H9 (cell line): ENCODE measurements at regions not wholly inside any gene's neighbourhood (a gene's known extent, or its start where the extent isn't known, plus 50 kb on each side); places are given as distances from the start of the nearest gene placed in this dataset.

Experiments used
- DNase-seq: peaks from one replicate; pipeline ENCODE4 v3.0.0-alpha.2; 2017
- H2AFZ ChIP-seq: one replicate; pipeline ENCODE4 v1.6.1; 2013; ENCODE audit warnings: mild to moderate bottlenecking, low read length, control low read depth, moderate library complexity
- H2AK5ac ChIP-seq: 2 replicates; pipeline ENCODE4 v1.6.1; 2013; ENCODE audit warnings: low read length, control low read depth, mixed read lengths; ENCODE audit not compliant: insufficient read length
- H2BK120ac ChIP-seq: one replicate; pipeline ENCODE4 v1.6.1; 2013; ENCODE audit warnings: low read depth, mild to moderate bottlenecking, low read length, control low read depth, inconsistent platforms; ENCODE audit not compliant: poor library complexity, severe bottlenecking
- H2BK12ac ChIP-seq: 2 replicates; pipeline ENCODE4 v1.6.1; 2013; ENCODE audit warnings: low read length, control low read depth, mixed read lengths, low read depth; ENCODE audit not compliant: insufficient read length
- H2BK15ac ChIP-seq: 2 replicates; pipeline ENCODE4 v1.6.1; 2013; ENCODE audit warnings: low read depth, low read length, control low read depth
- H2BK20ac ChIP-seq: one replicate; pipeline ENCODE4 v1.6.1; 2013; ENCODE audit warnings: low read depth, mild to moderate bottlenecking, low read length, control low read depth, inconsistent platforms; ENCODE audit not compliant: poor library complexity, severe bottlenecking
- H2BK5ac ChIP-seq: 2 replicates; pipeline ENCODE4 v1.6.1; 2013; ENCODE audit warnings: low read length, control low read depth, mixed read lengths; ENCODE audit not compliant: insufficient read length
- H3K14ac ChIP-seq: 2 replicates; pipeline ENCODE4 v1.6.1; 2013; ENCODE audit warnings: low read length, control low read depth; ENCODE audit not compliant: insufficient read depth
- H3K18ac ChIP-seq: 2 replicates; pipeline ENCODE4 v1.6.1; 2013; ENCODE audit warnings: low read depth, mild to moderate bottlenecking, mixed read lengths, low read length, control low read depth; ENCODE audit not compliant: insufficient read length
- H3K23ac ChIP-seq: 2 replicates; pipeline ENCODE4 v1.6.1; 2013; ENCODE audit warnings: low read length, control low read depth, mixed read lengths, low read depth; ENCODE audit not compliant: insufficient read length
- H3K23me2 ChIP-seq: 2 replicates; pipeline ENCODE4 v1.6.1; 2013; ENCODE audit warnings: low read depth, mild to moderate bottlenecking, mixed read lengths, low read length, control low read depth; ENCODE audit not compliant: insufficient read length, poor library complexity, severe bottlenecking
- H3K27ac ChIP-seq: 2 replicates; pipeline ENCODE4 v1.5.1; 2013; ENCODE audit warnings: low read length, control low read depth, mixed read lengths, low read depth; ENCODE audit not compliant: insufficient read length
- H3K27me3 ChIP-seq: 2 replicates; pipeline ENCODE4 v1.6.1; 2013; ENCODE audit warnings: low read length, control low read depth, inconsistent platforms; ENCODE audit not compliant: insufficient read depth
- H3K4ac ChIP-seq: 2 replicates; pipeline ENCODE4 v1.6.1; 2013; ENCODE audit warnings: low read depth, mild to moderate bottlenecking, control low read depth, inconsistent platforms, low read length, moderate library complexity
- H3K4me1 ChIP-seq: 2 replicates; pipeline ENCODE4 v1.6.1; 2013; ENCODE audit warnings: low read length, control low read depth, inconsistent platforms; ENCODE audit not compliant: insufficient read depth
- H3K4me2 ChIP-seq: 2 replicates; pipeline ENCODE4 v1.6.1; 2013; ENCODE audit warnings: low read length, control low read depth, mixed read lengths; ENCODE audit not compliant: insufficient read length, insufficient read depth
- H3K56ac ChIP-seq: 2 replicates; pipeline ENCODE4 v1.6.1; 2013; ENCODE audit warnings: low read depth, mild to moderate bottlenecking, mixed read lengths, low read length, control low read depth; ENCODE audit not compliant: insufficient read length
- H3K79me1 ChIP-seq: 2 replicates; pipeline ENCODE4 v1.6.1; 2013; ENCODE audit warnings: low read depth, mild to moderate bottlenecking, moderate library complexity, low read length, control low read depth, inconsistent platforms; ENCODE audit not compliant: insufficient read depth, poor library complexity, severe bottlenecking
- H3K79me2 ChIP-seq: 2 replicates; pipeline ENCODE4 v1.6.1; 2013; ENCODE audit warnings: low read length, control low read depth, inconsistent platforms; ENCODE audit not compliant: insufficient read depth
- H3K9ac ChIP-seq: 2 replicates; pipeline ENCODE4 v1.6.1; 2013; ENCODE audit warnings: low read length, control low read depth, mixed read lengths; ENCODE audit not compliant: insufficient read length; ENCODE audit errors: extremely low read depth
- H3K9me3 ChIP-seq: one replicate; pipeline ENCODE4 v1.6.1; 2013; ENCODE audit warnings: low read depth, low read length, inconsistent platforms; ENCODE audit not compliant: control insufficient read depth
- H3T11ph ChIP-seq: one replicate; pipeline ENCODE4 v1.6.1; 2013; ENCODE audit warnings: mild to moderate bottlenecking, low read length, control low read depth, inconsistent platforms
- H4K20me1 ChIP-seq: one replicate; pipeline ENCODE4 v1.6.1; 2013; ENCODE audit not compliant: control insufficient read depth, insufficient read length, insufficient read depth
- H4K5ac ChIP-seq: 2 replicates; pipeline ENCODE4 v1.6.1; 2013; ENCODE audit warnings: low read depth, mild to moderate bottlenecking, mixed read lengths, low read length, control low read depth; ENCODE audit not compliant: insufficient read length
- H4K8ac ChIP-seq: replicated peaks from 2 replicates; pipeline ENCODE4 v1.6.1; 2013; ENCODE audit warnings: low read length, control low read depth, mixed read lengths, low read depth; ENCODE audit not compliant: insufficient read length
- H4K91ac ChIP-seq: 2 replicates; pipeline ENCODE4 v1.6.1; 2013; ENCODE audit warnings: low read depth, mild to moderate bottlenecking, moderate library complexity, mixed read lengths, low read length, control low read depth; ENCODE audit not compliant: insufficient read length
- H3K27ac Mint-ChIP-seq, 3 experiments: 2 replicates in 2 of 3; 3 replicates in 1 of 3; pipeline ENCODE4 v1.8.0; 2020 to 2021; ENCODE audit warnings: mixed read lengths in 3 of 3, mild to moderate bottlenecking in 1 of 3, moderate library complexity in 1 of 3
- H3K27me3 Mint-ChIP-seq: 2 replicates; pipeline ENCODE4 v1.8.0; 2021; ENCODE audit warnings: low read depth, mild to moderate bottlenecking, moderate library complexity, mixed read lengths
- H3K36me3 Mint-ChIP-seq, 3 experiments: 2 replicates in 2 of 3; 3 replicates in 1 of 3; pipeline ENCODE4 v1.8.0; 2020 to 2021; ENCODE audit warnings: low read depth in 3 of 3, mixed read lengths in 3 of 3; ENCODE audit not compliant: insufficient read depth in 1 of 3
- H3K4me1 Mint-ChIP-seq, 2 experiments: 2 replicates each; pipeline ENCODE4 v1.8.0; 2020; ENCODE audit warnings: mixed read lengths in 2 of 2
- H3K4me3 Mint-ChIP-seq, 2 experiments: 2 replicates in 1 of 2; 3 replicates in 1 of 2; pipeline ENCODE4 v1.8.0; 2020 to 2021; ENCODE audit warnings: mild to moderate bottlenecking in 2 of 2, mixed read lengths in 2 of 2, moderate library complexity in 1 of 2
- H3K9me3 Mint-ChIP-seq, 2 experiments: 2 replicates in 1 of 2; 3 replicates in 1 of 2; pipeline ENCODE4 v1.8.0; 2020; ENCODE audit warnings: mild to moderate bottlenecking in 2 of 2, mixed read lengths in 2 of 2, moderate library complexity in 1 of 2
- WGBS: extraction: QIAGEN DNeasy Blood & Tissue Kit; methylation state at CpG from one replicate; pipeline ENCODE4 v1.1.7; 2013; ENCODE audit warnings: missing lambda C conversion rate, low lambda C conversion rate, mixed read lengths; ENCODE audit not compliant: insufficient read length; ENCODE audit errors: extremely low coverage; 5-methylcytosine and 5-hydroxymethylcytosine counted together
- TF ChIP-seq, protein P1 (sequence below): fragments of 200-600 bp; sonication (generic); conservative IDR thresholded peaks from 3 replicates; pipeline ENCODE4 v1.8.0; 2021; ENCODE audit warnings: antibody characterized with exemption, mild to moderate bottlenecking

GRCh38 chr6:84317463-84317862 lies 90.0 kb upstream of the CEP162 start:
- H3K56ac ChIP-seq = no peak overlapping the region
- no peak overlapping the region for H3T11ph ChIP-seq
- H3K4me3 Mint-ChIP-seq = no peak overlapping the region
- H3K27ac ChIP-seq = no peak overlapping the region
- H3K27ac Mint-ChIP-seq = no peak overlapping the region
- H3K23me2 ChIP-seq = no peaks in the 10 kb centered on the region
- no peak overlapping the region for H3K4ac ChIP-seq
- no peak overlapping the region for H2BK20ac ChIP-seq
- no peak overlapping the region for H2BK5ac ChIP-seq
- H3K4me1 ChIP-seq = no peaks in the 10 kb centered on the region
- no peak overlapping the region for H2AK5ac ChIP-seq
- H3K79me1 ChIP-seq = no peaks in the 10 kb centered on the region
- no peak overlapping the region for H3K14ac ChIP-seq
- H3K27me3 Mint-ChIP-seq = no peaks in the 10 kb centered on the region
- no peak overlapping the region for H3K4me2 ChIP-seq
- no peaks in the 10 kb centered on the region for H4K20me1 ChIP-seq
- H2AFZ ChIP-seq = no peak overlapping the region
- H2BK12ac ChIP-seq = no peak overlapping the region
- H3K9ac ChIP-seq = no peak overlapping the region
- H3K18ac ChIP-seq = no peak overlapping the region
- no peak overlapping the region for H2BK15ac ChIP-seq
- no peak overlapping the region for H3K23ac ChIP-seq
- H3K36me3 Mint-ChIP-seq = no peaks in the 10 kb centered on the region
- no peaks in the 10 kb centered on the region for H3K79me2 ChIP-seq
- H4K91ac ChIP-seq = no peak overlapping the region
- H3K9me3 Mint-ChIP-seq = no peaks in the 10 kb centered on the region; a peak in 1 of 5 replicates
- TF ChIP-seq, protein P1, sequence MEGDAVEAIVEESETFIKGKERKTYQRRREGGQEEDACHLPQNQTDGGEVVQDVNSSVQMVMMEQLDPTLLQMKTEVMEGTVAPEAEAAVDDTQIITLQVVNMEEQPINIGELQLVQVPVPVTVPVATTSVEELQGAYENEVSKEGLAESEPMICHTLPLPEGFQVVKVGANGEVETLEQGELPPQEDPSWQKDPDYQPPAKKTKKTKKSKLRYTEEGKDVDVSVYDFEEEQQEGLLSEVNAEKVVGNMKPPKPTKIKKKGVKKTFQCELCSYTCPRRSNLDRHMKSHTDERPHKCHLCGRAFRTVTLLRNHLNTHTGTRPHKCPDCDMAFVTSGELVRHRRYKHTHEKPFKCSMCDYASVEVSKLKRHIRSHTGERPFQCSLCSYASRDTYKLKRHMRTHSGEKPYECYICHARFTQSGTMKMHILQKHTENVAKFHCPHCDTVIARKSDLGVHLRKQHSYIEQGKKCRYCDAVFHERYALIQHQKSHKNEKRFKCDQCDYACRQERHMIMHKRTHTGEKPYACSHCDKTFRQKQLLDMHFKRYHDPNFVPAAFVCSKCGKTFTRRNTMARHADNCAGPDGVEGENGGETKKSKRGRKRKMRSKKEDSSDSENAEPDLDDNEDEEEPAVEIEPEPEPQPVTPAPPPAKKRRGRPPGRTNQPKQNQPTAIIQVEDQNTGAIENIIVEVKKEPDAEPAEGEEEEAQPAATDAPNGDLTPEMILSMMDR = no peak
- WGBS = no CpG with 5 or more reads among the region's 2 CpGs
- DNase-seq = no peak
- H2BK120ac ChIP-seq = no peak overlapping the region
- no peaks in the 10 kb centered on the region for H3K9me3 ChIP-seq
- H3K27me3 ChIP-seq = no peaks in the 10 kb centered on the region
- H4K8ac ChIP-seq = no peak overlapping the region
- H3K4me1 Mint-ChIP-seq = no peaks in the 10 kb centered on the region
- no peak overlapping the region for H4K5ac ChIP-seq
